OCI-LY1 (cell line): ENCODE measurements at regions not wholly inside any gene's neighbourhood (a gene's known extent, or its start where the extent isn't known, plus 50 kb on each side); places are given as distances from the start of the nearest gene placed in this dataset.

Source experiments
- H2AFZ ChIP-seq: fragments of 200-600 bp; sonication (generic), shearing (Covaris generic); 2 replicates; pipeline ENCODE4 v1.6.0; 2014; ENCODE audit warnings: antibody characterized with exemption, mild to moderate bottlenecking, low read length
- H3F3A ChIP-seq: fragments of 200-600 bp; sonication (generic), shearing (Covaris generic); 2 replicates; pipeline ENCODE4 v1.6.0; 2014; ENCODE audit warnings: mild to moderate bottlenecking, antibody characterized with exemption, low read length, moderate library complexity; ENCODE audit not compliant: insufficient read depth
- H3K27ac ChIP-seq: fragments of 200-600 bp; sonication (generic); 2 replicates; pipeline ENCODE4 v1.5.1; 2014; ENCODE audit warnings: low read length, mixed run types, mild to moderate bottlenecking, low read depth; ENCODE audit not compliant: poor library complexity, severe bottlenecking
- H3K27me3 ChIP-seq: fragments of 200-600 bp; sonication (generic); 2 replicates; pipeline ENCODE4 v1.6.0; 2014; ENCODE audit warnings: antibody characterized with exemption, mild to moderate bottlenecking, low read length, moderate library complexity; ENCODE audit not compliant: insufficient read depth
- H3K36me3 ChIP-seq: fragments of 200-600 bp; sonication (generic); 2 replicates; pipeline ENCODE4 v1.6.1; 2014; ENCODE audit warnings: mild to moderate bottlenecking, antibody characterized with exemption, low read length, moderate library complexity, mixed read lengths; ENCODE audit not compliant: insufficient read depth
- H3K4me1 ChIP-seq: fragments of 200-600 bp; sonication (generic); 2 replicates; pipeline ENCODE4 v1.5.1; 2014; ENCODE audit warnings: mild to moderate bottlenecking, low read length, moderate library complexity; ENCODE audit not compliant: insufficient read depth, severe bottlenecking
- H3K4me2 ChIP-seq: fragments of 200-600 bp; sonication (generic), shearing (Covaris generic); 2 replicates; pipeline ENCODE4 v1.6.1; 2014; ENCODE audit warnings: low read length
- H3K4me3 ChIP-seq: fragments of 200-600 bp; sonication (generic); 2 replicates; pipeline ENCODE4 v1.5.1; 2014; ENCODE audit warnings: low read length, low read depth, mild to moderate bottlenecking, mixed read lengths; ENCODE audit not compliant: poor library complexity, severe bottlenecking
- H3K79me2 ChIP-seq: fragments of 200-600 bp; shearing (Covaris generic); 2 replicates; pipeline ENCODE4 v1.6.1; 2016; ENCODE audit warnings: mixed run types, low read length, mixed read lengths; ENCODE audit not compliant: insufficient read depth
- H3K9ac ChIP-seq: fragments of 200-600 bp; sonication (generic), shearing (Covaris generic); 2 replicates; pipeline ENCODE4 v1.6.1; 2014; ENCODE audit warnings: mild to moderate bottlenecking, low read length, mixed read lengths
- H3K9me2 ChIP-seq: fragments of 200-600 bp; sonication (generic), shearing (Covaris generic); 2 replicates; pipeline ENCODE4 v1.6.1; 2014; ENCODE audit warnings: low read depth, mild to moderate bottlenecking, low read length, mixed read lengths
- H3K9me3 ChIP-seq: fragments of 200-600 bp; shearing (Covaris generic); 2 replicates; pipeline ENCODE4 v1.6.1; 2014; ENCODE audit warnings: low read length, mixed read lengths
- H4K20me1 ChIP-seq: fragments of 200-600 bp; sonication (generic), shearing (Covaris generic); 2 replicates; pipeline ENCODE4 v1.6.0; 2016; ENCODE audit warnings: mild to moderate bottlenecking, low read length; ENCODE audit not compliant: insufficient read depth
- EZH2 ChIP-seq: fragments of 200-600 bp; sonication (generic), shearing (Covaris generic); IDR thresholded peaks from 2 replicates; pipeline ENCODE4 v1.8.0; 2017; ENCODE audit warnings: borderline replicate concordance, mixed run types, mild to moderate bottlenecking, antibody characterized with exemption, low read length, moderate library complexity, mixed read lengths
- TF ChIP-seq, protein P1 (sequence below): fragments of 200-600 bp; sonication (generic), shearing (Covaris generic); IDR thresholded peaks from 2 replicates; pipeline ENCODE4 v1.5.1; 2017; ENCODE audit warnings: mild to moderate bottlenecking, antibody characterized with exemption, low read length, moderate library complexity, mixed read lengths

DNA sequence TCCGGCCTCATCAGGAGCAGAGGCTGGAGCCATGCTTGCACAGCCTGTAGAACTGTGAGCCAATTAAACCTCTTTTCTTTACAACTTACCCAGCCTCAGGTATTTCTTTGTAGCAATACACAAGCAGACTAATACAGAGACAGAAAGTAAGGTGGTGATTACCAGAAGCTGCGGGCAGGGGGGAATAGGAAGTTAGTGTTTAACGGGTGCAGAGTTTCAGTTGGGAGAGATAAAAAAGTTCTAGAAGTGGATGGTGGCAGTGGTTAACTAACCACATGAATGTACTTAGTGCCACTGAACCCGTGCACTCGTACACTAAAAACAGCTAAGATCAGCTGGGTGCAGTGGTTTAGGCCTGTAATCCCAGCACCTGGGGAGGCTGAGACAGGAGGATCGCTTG lies 80.4 kb upstream of the TARDBP start:
- Histone ChIP-seq H4K20me1 (no peaks in the 10 kb centered on the region), H3K9ac (no peak overlapping the region), H3F3A (no peaks in the 10 kb centered on the region), H3K79me2 (no peaks in the 10 kb centered on the region), H3K27me3 (peaks cover 8% of the 10 kb centered on the region; the same call in 1 of the 2 replicates), H3K4me2 (no peak overlapping the region), H3K9me2 (no peaks in the 10 kb centered on the region), H3K4me3 (no peak overlapping the region), H3K4me1 (no peaks in the 10 kb centered on the region), H3K9me3 (0 out of 2 replicates have a peak, but pooled peaks cover 8% of the 10 kb centered on the region), H2AFZ (no peak overlapping the region), H3K36me3 (no peaks in the 10 kb centered on the region), H3K27ac (no peak overlapping the region)
- no peak for TF ChIP-seq EZH2
- TF ChIP-seq, protein P1, sequence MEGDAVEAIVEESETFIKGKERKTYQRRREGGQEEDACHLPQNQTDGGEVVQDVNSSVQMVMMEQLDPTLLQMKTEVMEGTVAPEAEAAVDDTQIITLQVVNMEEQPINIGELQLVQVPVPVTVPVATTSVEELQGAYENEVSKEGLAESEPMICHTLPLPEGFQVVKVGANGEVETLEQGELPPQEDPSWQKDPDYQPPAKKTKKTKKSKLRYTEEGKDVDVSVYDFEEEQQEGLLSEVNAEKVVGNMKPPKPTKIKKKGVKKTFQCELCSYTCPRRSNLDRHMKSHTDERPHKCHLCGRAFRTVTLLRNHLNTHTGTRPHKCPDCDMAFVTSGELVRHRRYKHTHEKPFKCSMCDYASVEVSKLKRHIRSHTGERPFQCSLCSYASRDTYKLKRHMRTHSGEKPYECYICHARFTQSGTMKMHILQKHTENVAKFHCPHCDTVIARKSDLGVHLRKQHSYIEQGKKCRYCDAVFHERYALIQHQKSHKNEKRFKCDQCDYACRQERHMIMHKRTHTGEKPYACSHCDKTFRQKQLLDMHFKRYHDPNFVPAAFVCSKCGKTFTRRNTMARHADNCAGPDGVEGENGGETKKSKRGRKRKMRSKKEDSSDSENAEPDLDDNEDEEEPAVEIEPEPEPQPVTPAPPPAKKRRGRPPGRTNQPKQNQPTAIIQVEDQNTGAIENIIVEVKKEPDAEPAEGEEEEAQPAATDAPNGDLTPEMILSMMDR, result no peak

DNA sequence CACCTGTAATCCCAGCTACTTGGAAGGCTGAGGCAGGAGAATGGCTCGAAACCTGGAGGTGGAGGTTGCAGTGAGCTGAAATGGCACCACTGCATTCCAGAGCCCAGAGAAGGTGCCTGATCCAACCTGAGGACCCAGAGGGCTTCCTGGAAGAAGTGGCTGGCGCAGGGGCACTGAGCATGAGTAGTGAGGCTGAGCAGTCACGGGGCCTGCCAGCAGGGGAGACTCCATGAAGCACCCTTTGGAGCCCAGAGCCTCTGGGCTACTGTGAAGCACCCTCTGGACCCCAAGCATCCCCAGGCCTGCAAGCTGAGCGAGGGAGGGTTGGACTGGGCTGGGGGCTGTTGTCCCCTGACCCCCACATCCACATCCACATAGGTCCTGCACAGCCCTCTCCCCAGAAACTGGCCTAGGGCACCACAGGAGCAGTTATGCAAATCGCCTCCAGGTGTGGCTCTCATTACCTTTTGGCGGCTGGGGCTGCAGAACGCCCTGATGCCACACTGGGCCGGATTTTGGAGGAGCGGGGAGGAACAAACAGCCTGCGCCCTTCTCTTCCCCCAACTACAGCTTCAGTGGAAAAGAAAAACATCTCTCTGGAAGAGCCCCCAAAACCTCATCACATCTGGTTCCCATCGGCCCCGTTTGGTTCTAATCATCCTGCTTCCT lies 78.2 kb upstream of the TARDBP start:
- Histone ChIP-seq H3K79me2 (no peaks in the 10 kb centered on the region), H2AFZ (no peak overlapping the region), H3K9me2 (no peaks in the 10 kb centered on the region), H3K4me2 (no peak overlapping the region), H3K4me1 (no peaks in the 10 kb centered on the region), H3K27me3 (no peaks in the 10 kb centered on the region), H3K4me3 (no peak overlapping the region), H3K9me3 (no peaks in the 10 kb centered on the region), H3F3A (no peaks in the 10 kb centered on the region), H3K27ac (no peak overlapping the region), H4K20me1 (no peaks in the 10 kb centered on the region), H3K9ac (no peak overlapping the region), H3K36me3 (no peaks in the 10 kb centered on the region)
- TF ChIP-seq, protein P1, result no peak
- no peak for TF ChIP-seq EZH2

DNA sequence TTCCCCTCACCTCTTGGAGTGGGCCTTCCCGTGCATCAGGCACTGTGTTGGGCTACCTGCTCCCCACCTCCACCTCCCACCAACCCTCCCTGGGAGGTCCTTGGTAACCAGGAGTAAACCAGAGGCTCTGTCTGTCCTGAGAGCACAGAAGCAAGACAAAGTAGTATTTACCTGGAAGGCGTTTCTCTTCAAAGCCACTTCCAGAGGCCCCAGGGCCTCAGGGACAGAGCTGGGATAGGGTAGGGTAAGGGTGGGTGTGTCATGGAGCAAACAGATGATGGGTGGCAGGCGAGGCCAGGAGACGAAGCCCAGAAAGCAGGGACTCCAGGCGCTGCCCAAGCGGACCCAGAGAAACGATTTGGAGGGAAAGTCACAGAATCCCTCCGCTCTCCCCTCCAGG lies 77.2 kb upstream of the TARDBP start:
- Histone ChIP-seq H3K27ac (no peak overlapping the region), H3K27me3 (no peaks in the 10 kb centered on the region)

More for the DNA sequence above, 77.2 kb upstream of the TARDBP start:
- Histone ChIP-seq H3K36me3 (no peaks in the 10 kb centered on the region), H3K9ac (no peak overlapping the region), H3K4me2 (no peak overlapping the region), H3K4me3 (no peak overlapping the region), H4K20me1 (no peaks in the 10 kb centered on the region), H3K4me1 (peaks cover 8% of the 10 kb centered on the region), H2AFZ (no peak overlapping the region), H3F3A (no peaks in the 10 kb centered on the region), H3K9me3 (no peaks in the 10 kb centered on the region), H3K79me2 (no peaks in the 10 kb centered on the region), H3K9me2 (no peaks in the 10 kb centered on the region)
- TF ChIP-seq, protein P1, result no peak
- no peak for TF ChIP-seq EZH2
